Mesendoderm (in vitro differentiated cells): ENCODE measurements at regions not wholly inside any gene's neighbourhood (a gene's known extent, or its start where the extent isn't known, plus 50 kb on each side); places are given as distances from the start of the nearest gene placed in this dataset.

ENCODE experiments used
- DNase-seq: peaks from one replicate; pipeline ENCODE4 v3.0.0; 2013
- H2AK5ac ChIP-seq: 2 replicates; pipeline ENCODE4 v1.6.1; 2013; ENCODE audit warnings: low read length, inconsistent platforms
- H2BK120ac ChIP-seq: 2 replicates; pipeline ENCODE4 v1.6.1; 2013; ENCODE audit warnings: low read depth, mild to moderate bottlenecking, low read length, moderate library complexity, mixed read lengths
- H2BK15ac ChIP-seq: replicated peaks from 2 replicates; pipeline ENCODE4 v1.6.1; 2013; ENCODE audit warnings: low read depth, mild to moderate bottlenecking, moderate library complexity
- H2BK5ac ChIP-seq: 2 replicates; pipeline ENCODE4 v1.6.1; 2013; ENCODE audit warnings: low read length, inconsistent platforms
- H3K18ac ChIP-seq: 2 replicates; pipeline ENCODE4 v1.6.1; 2013; ENCODE audit warnings: mild to moderate bottlenecking, low read length, mixed read lengths
- H3K23ac ChIP-seq: one replicate; pipeline ENCODE4 v1.6.1; 2013; ENCODE audit warnings: low read length
- H3K27ac ChIP-seq: 2 replicates; pipeline ENCODE4 v1.5.1; 2013; ENCODE audit warnings: low read depth, mild to moderate bottlenecking, inconsistent platforms, low read length, moderate library complexity
- H3K27me3 ChIP-seq: 2 replicates; pipeline ENCODE4 v1.6.1; 2013; ENCODE audit warnings: low read length, control low read depth, mild to moderate bottlenecking, inconsistent platforms; ENCODE audit not compliant: insufficient read depth, poor library complexity
- H3K36me3 ChIP-seq: 2 replicates; pipeline ENCODE4 v1.6.1; 2013; ENCODE audit warnings: low read length, inconsistent platforms; ENCODE audit not compliant: control insufficient read depth, insufficient read depth
- H3K4ac ChIP-seq: one replicate; pipeline ENCODE4 v1.6.1; 2013; ENCODE audit warnings: low read depth, mild to moderate bottlenecking, low read length, moderate library complexity
- H3K4me1 ChIP-seq: 2 replicates; pipeline ENCODE4 v1.6.1; 2013; ENCODE audit warnings: low read depth, low read length, inconsistent platforms; ENCODE audit not compliant: control insufficient read depth
- H3K4me2 ChIP-seq: 2 replicates; pipeline ENCODE4 v1.6.1; 2013; ENCODE audit warnings: low read length
- H3K4me3 ChIP-seq: 2 replicates; pipeline ENCODE4 v1.5.1; 2013; ENCODE audit warnings: mild to moderate bottlenecking, low read length
- H3K56ac ChIP-seq: one replicate; pipeline ENCODE4 v1.6.1; 2013; ENCODE audit warnings: low read length
- H3K79me1 ChIP-seq: 2 replicates; pipeline ENCODE4 v1.6.1; 2013; ENCODE audit warnings: low read length, inconsistent platforms
- H3K79me2 ChIP-seq: 2 replicates; pipeline ENCODE4 v1.6.1; 2013; ENCODE audit warnings: mild to moderate bottlenecking, low read length; ENCODE audit not compliant: control insufficient read depth, insufficient read depth
- H3K9ac ChIP-seq: 2 replicates; pipeline ENCODE4 v1.6.1; 2013; ENCODE audit warnings: low read length, inconsistent platforms
- H4K5ac ChIP-seq: one replicate; pipeline ENCODE4 v1.6.1; 2013; ENCODE audit warnings: low read length
- H4K8ac ChIP-seq: one replicate; pipeline ENCODE4 v1.6.1; 2013; ENCODE audit warnings: low read depth, mild to moderate bottlenecking, control low read depth, low read length, moderate library complexity
- WGBS: extraction: QIAGEN DNeasy Blood & Tissue Kit; methylation state at CpG from one replicate; pipeline ENCODE4 v1.1.7; 2013; ENCODE audit warnings: low lambda C conversion rate, missing lambda C conversion rate; ENCODE audit not compliant: insufficient coverage; ENCODE audit errors: extremely low coverage; 5-methylcytosine and 5-hydroxymethylcytosine counted together

DNA sequence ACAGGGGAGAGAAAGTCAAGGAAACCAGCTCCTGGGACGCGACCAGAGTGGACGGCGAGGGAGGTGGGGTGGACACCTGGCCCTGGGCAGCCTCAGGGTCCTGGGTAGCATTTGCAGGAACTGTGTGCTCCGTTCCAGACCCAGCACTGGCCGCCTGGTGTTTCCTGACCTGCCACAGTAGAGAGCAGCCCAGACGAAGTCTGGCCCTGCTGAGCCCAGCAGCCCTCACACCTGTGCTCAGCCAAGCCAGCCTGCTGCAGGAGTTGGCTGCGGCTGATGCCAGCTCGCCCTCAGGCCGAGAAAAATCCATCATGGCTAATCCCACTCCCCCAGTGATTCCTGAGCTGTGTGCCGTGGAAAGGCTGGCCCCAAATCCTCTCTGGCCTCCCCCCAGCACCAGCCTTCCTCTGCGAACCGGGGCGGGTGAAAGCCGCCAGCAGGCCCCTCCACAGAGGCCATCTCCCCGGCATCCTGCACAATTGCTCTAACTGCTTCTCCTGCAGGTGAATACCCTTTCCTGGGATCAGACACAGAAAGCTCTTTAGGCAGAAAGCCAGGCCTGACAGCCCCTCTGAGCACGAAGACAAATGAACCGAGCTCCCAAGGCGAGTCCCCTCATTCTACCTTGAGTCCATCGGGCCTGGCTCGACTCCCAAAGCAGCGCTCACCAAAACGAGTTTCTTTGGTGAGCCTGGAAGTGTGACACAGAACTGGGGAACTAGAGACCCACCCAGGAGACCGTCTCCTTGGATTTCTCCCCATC is 88.6 kb downstream of the RTL6 start:
- Histone ChIP-seq H3K4me1 (no peaks in the 10 kb centered on the region), H3K23ac (no peak overlapping the region), H4K5ac (no peak overlapping the region), H3K27me3 (no peaks in the 10 kb centered on the region), H3K36me3 (no peaks in the 10 kb centered on the region), H3K27ac (no peak overlapping the region), H3K79me2 (no peaks in the 10 kb centered on the region), H3K18ac (no peak overlapping the region), H3K56ac (no peak overlapping the region), H2BK5ac (no peak overlapping the region), H3K4me3 (no peak overlapping the region), H2AK5ac (no peak overlapping the region), H4K8ac (no peak overlapping the region), H3K4me2 (no peak overlapping the region), H2BK15ac (no peak overlapping the region), H3K79me1 (no peaks in the 10 kb centered on the region), H3K9ac (no peak overlapping the region), H3K4ac (no peak overlapping the region), H2BK120ac (no peak overlapping the region)
- WGBS, result no CpG with 5 or more reads among the region's 24 CpGs
- DNase-seq, result no peak

DNA sequence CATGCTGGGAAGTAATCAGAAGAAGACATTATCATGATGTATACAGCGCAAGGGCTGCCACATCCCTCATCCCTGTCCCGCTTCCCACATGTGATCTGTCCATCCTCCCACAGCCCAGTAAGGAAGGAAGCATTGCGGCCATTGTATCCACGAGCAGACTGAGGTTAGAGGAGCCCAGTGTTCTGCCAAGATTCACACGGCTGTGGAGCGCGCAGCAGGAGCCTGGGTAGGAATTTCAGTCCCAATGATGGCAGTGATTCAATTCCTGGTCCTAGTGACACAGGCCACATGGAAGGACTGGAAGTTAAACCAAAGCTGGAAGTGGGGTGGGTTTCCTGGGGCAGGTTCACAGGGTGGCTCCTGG is 89.2 kb downstream of the RTL6 start:
- no peak overlapping the region for H2BK5ac ChIP-seq
- no peaks in the 10 kb centered on the region for H3K79me2 ChIP-seq
- no peak for DNase-seq
- no peak overlapping the region for H3K4ac ChIP-seq
- no peak overlapping the region for H3K4me2 ChIP-seq
- WGBS, result no CpG with 5 or more reads among the region's 7 CpGs
- H3K27ac ChIP-seq, result no peak overlapping the region
- no peak overlapping the region for H2BK15ac ChIP-seq
- no peaks in the 10 kb centered on the region for H3K27me3 ChIP-seq
- no peak overlapping the region for H3K23ac ChIP-seq
- no peak overlapping the region for H3K18ac ChIP-seq
- H3K56ac ChIP-seq, result no peak overlapping the region
- no peak overlapping the region for H4K8ac ChIP-seq
- no peak overlapping the region for H3K9ac ChIP-seq
- H2AK5ac ChIP-seq, result no peak overlapping the region
- no peak overlapping the region for H2BK120ac ChIP-seq
- H4K5ac ChIP-seq, result no peak overlapping the region
- H3K79me1 ChIP-seq, result no peaks in the 10 kb centered on the region
- no peak overlapping the region for H3K4me3 ChIP-seq
- no peaks in the 10 kb centered on the region for H3K4me1 ChIP-seq
- H3K36me3 ChIP-seq, result no peaks in the 10 kb centered on the region

DNA sequence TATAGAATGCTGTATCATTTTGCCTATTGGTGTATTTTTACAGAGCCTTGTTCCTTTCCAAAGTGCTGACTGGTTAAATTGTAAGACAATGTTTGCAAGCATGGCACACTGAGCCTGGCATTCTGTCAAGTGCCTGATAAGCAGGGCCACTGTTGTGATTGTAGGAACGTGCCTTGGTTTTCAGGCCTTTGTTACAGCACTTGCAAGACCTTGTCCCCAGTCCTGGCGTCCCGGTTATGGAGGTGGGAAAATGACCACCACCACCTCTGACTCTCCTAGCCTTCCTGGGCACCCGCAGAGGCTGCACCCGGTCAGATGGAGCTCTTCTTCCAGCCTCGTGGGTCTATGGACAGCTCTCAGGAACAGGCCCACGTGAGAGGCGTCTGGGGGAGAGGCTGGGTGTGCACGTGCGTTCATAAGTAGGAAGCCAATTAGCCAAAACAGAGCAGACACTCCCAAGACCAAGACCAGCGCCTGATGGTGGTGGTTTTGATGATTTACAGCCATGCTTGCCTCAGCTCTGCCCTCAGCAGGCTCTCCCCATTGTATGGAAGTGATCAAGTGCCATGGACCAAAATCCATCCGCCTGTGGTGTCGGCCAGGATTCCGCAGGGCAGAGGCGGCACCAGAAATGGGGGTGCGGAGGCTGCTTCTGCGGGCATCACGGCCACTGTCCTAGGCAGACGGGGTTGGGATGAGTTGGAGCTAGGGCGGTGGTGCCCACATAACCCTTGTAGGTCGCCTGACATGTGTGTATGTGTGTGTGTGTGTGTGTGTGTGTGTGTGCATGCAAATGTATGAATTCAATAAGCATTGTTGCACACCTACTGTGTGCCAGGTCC is 89.8 kb downstream of the RTL6 start:
- H3K9ac ChIP-seq, result no peak overlapping the region
- no peak overlapping the region for H2BK5ac ChIP-seq
- H3K79me2 ChIP-seq, result no peaks in the 10 kb centered on the region
- H2BK120ac ChIP-seq, result no peak overlapping the region
- no peak overlapping the region for H4K5ac ChIP-seq
- no peaks in the 10 kb centered on the region for H3K4me1 ChIP-seq
- DNase-seq, result no peak
- no peak overlapping the region for H3K4me3 ChIP-seq
- no peak overlapping the region for H2BK15ac ChIP-seq
- no peak overlapping the region for H3K4me2 ChIP-seq
- no peak overlapping the region for H3K56ac ChIP-seq
- no peaks in the 10 kb centered on the region for H3K36me3 ChIP-seq
- no peak overlapping the region for H3K23ac ChIP-seq
- WGBS, result no CpG with 5 or more reads among the region's 21 CpGs
- H2AK5ac ChIP-seq, result no peak overlapping the region
- H3K27me3 ChIP-seq, result no peaks in the 10 kb centered on the region
- no peak overlapping the region for H3K4ac ChIP-seq
- no peak overlapping the region for H3K27ac ChIP-seq
- H3K79me1 ChIP-seq, result no peaks in the 10 kb centered on the region
- H3K18ac ChIP-seq, result no peak overlapping the region
- H4K8ac ChIP-seq, result no peak overlapping the region

DNA sequence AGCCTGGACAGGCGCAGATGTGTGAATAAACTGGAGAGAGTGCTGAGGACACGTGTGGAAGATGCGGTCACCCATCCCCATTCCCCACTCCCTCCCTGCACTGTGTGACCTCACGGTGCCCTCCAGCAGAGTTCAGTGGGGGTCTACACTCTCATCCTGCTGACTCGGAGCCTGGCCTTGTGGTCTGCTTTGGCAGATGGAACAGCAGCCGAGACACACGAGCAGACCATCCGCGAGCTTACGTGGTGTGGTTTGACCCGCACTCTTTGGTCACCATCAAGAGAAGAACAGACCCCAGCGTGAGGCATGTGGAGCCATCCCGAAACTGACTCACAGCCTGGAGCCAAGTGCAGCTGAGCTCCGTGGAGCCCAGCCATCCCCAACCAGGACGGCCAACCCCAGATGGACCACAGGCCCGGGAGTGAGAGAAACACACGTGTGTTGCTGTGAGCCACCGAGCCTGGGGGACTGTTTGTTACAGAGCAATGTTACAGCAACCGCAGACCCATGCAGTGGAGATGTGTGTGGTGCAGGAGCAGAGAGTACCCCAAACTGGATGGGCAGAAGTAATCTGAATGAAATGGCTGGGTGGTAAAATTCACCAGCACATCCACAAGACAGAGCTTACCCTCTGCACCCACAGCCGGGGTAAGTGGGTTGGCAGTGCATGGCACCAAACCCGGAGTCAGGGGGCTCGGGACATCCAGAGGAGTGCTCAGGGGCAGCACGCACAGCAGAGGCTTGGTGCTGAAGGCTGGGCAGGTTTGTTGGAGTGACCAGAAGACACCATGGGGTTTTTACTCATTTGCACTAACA is 90.7 kb downstream of the RTL6 start:
- no peaks in the 10 kb centered on the region for H3K79me2 ChIP-seq
- no peak overlapping the region for H4K8ac ChIP-seq
- no peak overlapping the region for H3K23ac ChIP-seq
- H3K79me1 ChIP-seq, result no peaks in the 10 kb centered on the region
- H4K5ac ChIP-seq, result no peak overlapping the region
- no peaks in the 10 kb centered on the region for H3K36me3 ChIP-seq
- H3K27me3 ChIP-seq, result no peaks in the 10 kb centered on the region
- H3K4me2 ChIP-seq, result no peak overlapping the region
- no peak overlapping the region for H2BK120ac ChIP-seq
- no peak overlapping the region for H3K4me3 ChIP-seq
- peak overlapping the region; percentile 71 for H3K56ac ChIP-seq
- no peak overlapping the region for H2AK5ac ChIP-seq
- H3K18ac ChIP-seq, result no peak overlapping the region
- no peak overlapping the region for H3K27ac ChIP-seq
- no peak overlapping the region for H3K9ac ChIP-seq
- no CpG with 5 or more reads among the region's 23 CpGs for WGBS
- H3K4me1 ChIP-seq, result no peaks in the 10 kb centered on the region
- DNase-seq, result no peak
- H3K4ac ChIP-seq, result no peak overlapping the region
- no peak overlapping the region for H2BK15ac ChIP-seq
- H2BK5ac ChIP-seq, result no peak overlapping the region

DNA sequence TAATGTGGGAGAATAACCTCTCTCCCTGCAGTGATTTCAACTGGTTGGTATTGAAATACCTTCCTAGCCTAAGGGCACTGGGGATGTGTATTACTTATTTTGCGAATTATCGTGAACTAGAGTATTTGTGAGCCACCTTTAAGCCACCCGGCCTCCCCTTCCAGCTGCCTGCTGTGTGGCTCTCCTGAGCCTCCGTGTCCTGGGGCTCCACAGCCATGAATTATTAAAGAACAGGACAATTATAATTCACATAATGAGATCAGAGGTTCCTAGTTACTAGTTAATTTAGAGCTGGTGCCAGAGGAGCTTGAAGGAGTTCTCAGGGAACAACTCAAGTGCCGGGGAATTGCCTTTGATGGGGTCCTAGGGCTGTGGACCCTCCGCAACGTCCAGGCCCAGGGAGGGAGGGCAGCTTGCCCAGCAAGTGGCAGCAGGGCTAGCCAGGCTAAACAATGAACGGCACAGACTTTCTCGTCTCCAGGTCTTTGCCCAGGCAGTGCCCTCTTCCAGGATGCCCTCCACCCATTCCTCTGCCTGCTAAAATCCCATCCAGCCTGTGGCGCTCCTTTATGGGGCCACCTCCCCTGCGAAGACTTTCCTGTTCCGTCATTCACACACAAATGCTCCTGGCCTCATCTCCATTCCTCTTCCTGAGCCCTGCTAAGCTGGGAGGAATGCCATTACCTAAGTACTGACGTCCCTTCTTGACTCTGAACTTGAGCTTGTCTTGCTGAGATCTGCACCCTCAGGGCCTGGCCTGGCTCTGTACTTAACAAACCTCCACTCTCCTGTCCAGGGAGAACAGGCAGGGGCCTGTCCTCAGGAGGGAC is 91.5 kb downstream of the RTL6 start:
- Histone ChIP-seq H3K56ac (peak overlapping the region; percentile 71), H3K79me1 (no peaks in the 10 kb centered on the region), H3K27me3 (no peaks in the 10 kb centered on the region), H3K4ac (no peak overlapping the region), H4K5ac (no peak overlapping the region), H3K9ac (no peak overlapping the region), H2BK120ac (no peak overlapping the region), H3K4me3 (no peak overlapping the region), H2AK5ac (no peak overlapping the region), H3K4me2 (no peak overlapping the region), H2BK5ac (no peak overlapping the region), H4K8ac (no peak overlapping the region), H3K23ac (no peak overlapping the region), H3K27ac (no peak overlapping the region), H2BK15ac (no peak overlapping the region), H3K4me1 (no peaks in the 10 kb centered on the region), H3K79me2 (no peaks in the 10 kb centered on the region), H3K36me3 (no peaks in the 10 kb centered on the region), H3K18ac (no peak overlapping the region)
- DNase-seq, result peak; percentile 83
- WGBS, result no CpG with 5 or more reads among the region's 13 CpGs
